RWPE1 (cell line): ENCODE measurements at regions not wholly inside any gene's neighbourhood (a gene's known extent, or its start where the extent isn't known, plus 50 kb on each side); places are given as distances from the start of the nearest gene placed in this dataset.

Experiments
- CTCF ChIA-PET: fragments of 350-600 bp; sonication (Branson Sonifier 250); formaldehyde crosslinking; extraction: SDS; loops from one replicate; lab custom pipeline; 2021; lab: Yijun Ruan, JAX
- POLR2A ChIA-PET: fragments of 400-600 bp; formaldehyde crosslinking; extraction: SDS; loops from one replicate; lab custom pipeline; 2020; ENCODE audit warnings: antibody characterized with exemption; ENCODE audit not compliant: low non-redundant PET; lab: Yijun Ruan, JAX
- DNase-seq: peaks from one replicate; pipeline ENCODE4 v3.0.0; 2012; ENCODE audit warnings: low spot score
- H3K27ac ChIP-seq: fragments of 450-650 bp; 2 replicates; pipeline ENCODE4 v1.5.1; 2017
- CTCF ChIP-seq: fragments of 450-650 bp; conservative IDR thresholded peaks from 2 replicates; pipeline ENCODE4 v1.5.1; 2017; ENCODE audit warnings: low read depth, mild to moderate bottlenecking

GRCh38 chr12:105861227-105861626 is 277.5 kb downstream of the NUAK1 start:
- no peak overlapping the region for H3K27ac ChIP-seq
- CTCF ChIA-PET = no interaction called here
- no peak for TF ChIP-seq CTCF
- no peak for DNase-seq
- POLR2A ChIA-PET = no interaction called here

- ChIA-PET POLR2A (no interaction called here), CTCF (no interaction called here)
- H3K27ac ChIP-seq = no peak overlapping the region
- no peak for DNase-seq
- no peak for TF ChIP-seq CTCF
Observed at GRCh38 chr12:105862163-105862821, 276.5 kb downstream of the NUAK1 start.

GRCh38 chr12:105864316-105864715 is 274.4 kb downstream of the NUAK1 start:
- CTCF ChIA-PET = no interaction called here
- POLR2A ChIA-PET = no interaction called here
- TF ChIP-seq CTCF = no peak
- no peak overlapping the region for H3K27ac ChIP-seq
- no peak for DNase-seq

- TF ChIP-seq CTCF = no peak
- ChIA-PET POLR2A (no interaction called here), CTCF (no interaction called here)
- no peak for DNase-seq
- no peak overlapping the region for H3K27ac ChIP-seq
Observed at GRCh38 chr12:105864901-105865300, 273.9 kb downstream of the NUAK1 start.

GRCh38 chr12:105865886-105866285 is 272.9 kb downstream of the NUAK1 start:
- no peak for TF ChIP-seq CTCF
- no peak overlapping the region for H3K27ac ChIP-seq
- POLR2A ChIA-PET = no interaction called here
- no peak for DNase-seq
- CTCF ChIA-PET = interaction anchor here (0.7 kb wide), 1 partner anchor 1435 kb away, joined by 3 read pairs; no protein-coding TSS in a partner anchor

- POLR2A ChIA-PET = no interaction called here
- no peak for TF ChIP-seq CTCF
- H3K27ac ChIP-seq = no peak overlapping the region
- CTCF ChIA-PET = no interaction called here
- no peak for DNase-seq
Observed at GRCh38 chr12:105874121-105874520, 264.6 kb downstream of the NUAK1 start.
